HG03066 (cell line): ENCODE measurements at regions not wholly inside any gene's neighbourhood (a gene's known extent, or its start where the extent isn't known, plus 50 kb on each side); places are given as distances from the start of the nearest gene placed in this dataset.
"Not testable (repeated sequence)": the region's sequence is repeated elsewhere in the genome, so short reads cannot be mapped to it uniquely, and the experiment has no call there.

Experiments used
- ATAC-seq: cut with Tn5 transposase; IDR thresholded peaks from one replicate; pipeline ENCODE4 v1.9.1; 2021; ENCODE audit warnings: low read depth; ENCODE audit not compliant: unreplicated experiment

DNA sequence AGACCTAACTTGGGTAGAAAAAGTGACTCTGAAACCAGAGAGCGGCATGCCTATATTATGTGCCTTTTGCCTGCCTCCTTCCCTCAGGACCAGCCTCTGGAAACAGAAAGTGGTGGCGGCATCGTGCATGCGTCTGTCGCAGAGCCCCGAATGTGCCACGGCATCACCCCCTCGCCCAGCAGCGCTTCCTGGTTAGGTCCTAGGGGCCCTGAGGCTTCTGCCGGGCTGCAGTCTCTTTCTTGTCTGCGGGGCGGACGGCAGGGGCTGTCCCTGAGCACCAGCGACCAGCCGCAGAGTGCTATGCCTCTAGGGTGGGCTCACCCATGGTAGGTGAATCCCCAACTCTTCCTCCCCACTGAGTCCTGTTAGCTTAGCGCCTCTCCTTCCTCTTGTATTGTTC, 68.7 kb downstream of the VSIG4 start:
- ATAC-seq, result no peak

- ATAC-seq, result not testable (repeated sequence)
Observed at GRCh38 chrX:65967159-65967558, 72.7 kb downstream of the VSIG4 start.

GRCh38 chrX:65961714-65962113, 78.2 kb downstream of the VSIG4 start:
- ATAC-seq, result no peak

- no peak for ATAC-seq
Observed at GRCh38 chrX:65948103-65948502, 91.8 kb downstream of the VSIG4 start.

- ATAC-seq, result no peak
Observed at GRCh38 chrX:65941775-65942174, 98.1 kb downstream of the VSIG4 start.

GRCh38 chrX:65933085-65933589, 106.7 kb downstream of the VSIG4 start:
- ATAC-seq, result no peak

- ATAC-seq, result no peak
Observed at GRCh38 chrX:65932173-65933084, 107.5 kb downstream of the VSIG4 start.

DNA sequence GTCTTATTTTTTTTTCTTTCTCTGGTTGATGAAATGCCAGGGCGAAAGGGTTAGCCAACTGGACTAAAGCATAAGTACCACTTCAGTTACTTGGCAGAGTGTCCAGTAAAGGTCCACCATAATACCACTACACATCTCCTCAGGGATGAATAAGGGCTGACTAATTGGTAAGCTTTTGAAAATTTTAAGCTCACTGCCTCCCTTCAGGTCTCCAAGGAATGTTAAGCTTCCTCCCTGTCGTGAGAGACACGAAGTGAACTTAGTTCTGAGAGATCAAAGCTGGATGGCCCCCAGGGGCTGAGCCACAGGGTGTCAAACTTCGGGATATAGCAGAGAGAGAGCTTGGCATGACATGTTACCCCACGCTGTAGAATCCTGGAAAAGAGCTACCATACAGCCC, 111.4 kb downstream of the VSIG4 start:
- no peak for ATAC-seq

- not testable (repeated sequence) for ATAC-seq
Observed at GRCh38 chrX:65927386-65927785, 112.5 kb downstream of the VSIG4 start.

DNA sequence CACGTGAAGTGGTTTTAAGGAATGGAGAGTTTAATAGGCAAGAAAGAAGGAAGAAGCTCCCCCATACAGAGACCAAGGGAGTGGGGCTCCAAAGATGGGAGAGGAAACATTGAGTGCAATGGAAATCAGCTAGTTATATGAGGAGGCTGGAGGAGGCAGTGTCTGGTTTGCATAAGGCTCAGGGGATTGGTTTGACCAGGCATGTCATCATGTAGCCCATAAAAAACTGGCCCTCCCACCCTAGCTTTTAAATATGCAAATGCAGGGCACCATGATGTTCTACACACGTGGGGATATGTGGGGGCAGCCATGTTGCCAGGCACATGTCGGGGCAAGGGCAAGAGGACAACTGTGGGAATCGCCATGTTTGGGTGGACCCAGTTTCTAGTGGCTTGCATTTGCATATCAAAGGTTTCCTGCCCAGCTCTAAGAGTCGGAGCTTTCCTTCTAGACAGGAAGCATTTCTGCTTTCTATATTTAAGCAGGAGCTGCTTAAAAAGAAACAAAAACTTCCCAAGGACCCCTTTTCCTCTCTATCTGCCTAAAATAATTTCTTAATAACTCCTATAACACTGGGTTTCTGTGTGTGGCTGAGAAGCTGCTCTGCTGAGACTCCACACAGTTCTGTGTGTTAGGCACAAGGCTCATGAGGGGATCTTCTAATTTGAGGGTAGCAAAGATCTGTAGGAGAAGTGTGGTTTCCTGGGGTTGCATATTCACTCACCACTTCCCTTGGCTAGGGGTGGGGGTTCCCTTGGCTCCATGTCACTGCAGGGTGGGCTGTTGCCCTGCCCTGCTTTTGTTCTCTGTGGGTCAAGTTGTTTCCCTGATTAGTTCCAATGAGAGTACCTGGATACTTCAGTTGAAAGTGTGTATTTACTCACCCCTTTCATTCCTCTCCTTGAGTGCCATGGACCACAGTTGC, 113.5 kb downstream of the VSIG4 start:
- no peak for ATAC-seq

- no peak for ATAC-seq
Observed at GRCh38 chrX:65925592-65925991, 114.3 kb downstream of the VSIG4 start.

- no peak for ATAC-seq
Observed at GRCh38 chrX:65925005-65925404, 114.9 kb downstream of the VSIG4 start.

- no peak for ATAC-seq
Observed at GRCh38 chrX:65921363-65921762, 118.5 kb downstream of the VSIG4 start.

GRCh38 chrX:65920620-65921019, 119.3 kb downstream of the VSIG4 start:
- no peak for ATAC-seq

GRCh38 chrX:65910899-65911298, 129.0 kb downstream of the VSIG4 start:
- no peak for ATAC-seq

DNA sequence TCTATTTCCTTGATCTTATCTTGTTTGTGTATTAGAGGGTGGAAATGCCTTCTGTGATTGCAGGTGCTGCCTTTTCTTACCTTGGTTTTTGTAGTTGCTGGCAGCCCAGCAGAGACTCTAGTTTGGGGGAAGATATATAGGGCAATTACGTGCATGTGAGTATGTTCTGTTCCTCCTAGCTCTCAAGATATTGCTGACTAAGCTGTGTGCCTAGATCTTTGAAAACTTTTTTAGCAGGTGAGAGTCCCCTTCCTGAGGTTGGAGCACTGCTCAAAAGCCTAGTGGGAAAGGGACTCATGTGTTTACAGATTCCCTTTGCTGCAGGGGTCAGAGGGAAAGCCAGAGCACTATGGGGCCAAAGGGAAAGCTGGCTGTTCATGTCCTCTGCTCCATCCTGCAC, 136.1 kb downstream of the VSIG4 start:
- ATAC-seq, result no peak

DNA sequence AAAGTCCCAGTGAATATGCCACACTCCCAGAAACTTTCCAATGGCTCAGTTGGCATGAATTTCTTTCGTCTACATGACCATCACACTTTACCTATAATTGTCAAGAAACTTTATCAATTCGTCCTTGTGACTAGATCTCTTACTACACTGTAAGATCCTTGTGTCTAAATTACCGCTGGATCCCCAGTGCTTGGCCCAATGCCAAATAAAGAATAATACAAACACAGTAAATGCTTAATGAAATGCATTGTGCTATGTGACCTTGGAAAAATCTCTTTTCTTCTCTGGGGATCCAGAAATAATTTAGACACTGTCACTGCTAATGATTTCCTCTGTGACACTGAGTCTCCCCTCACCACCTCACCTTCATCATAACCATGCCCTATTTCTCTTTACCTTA, 137.9 kb downstream of the VSIG4 start:
- no peak for ATAC-seq

DNA sequence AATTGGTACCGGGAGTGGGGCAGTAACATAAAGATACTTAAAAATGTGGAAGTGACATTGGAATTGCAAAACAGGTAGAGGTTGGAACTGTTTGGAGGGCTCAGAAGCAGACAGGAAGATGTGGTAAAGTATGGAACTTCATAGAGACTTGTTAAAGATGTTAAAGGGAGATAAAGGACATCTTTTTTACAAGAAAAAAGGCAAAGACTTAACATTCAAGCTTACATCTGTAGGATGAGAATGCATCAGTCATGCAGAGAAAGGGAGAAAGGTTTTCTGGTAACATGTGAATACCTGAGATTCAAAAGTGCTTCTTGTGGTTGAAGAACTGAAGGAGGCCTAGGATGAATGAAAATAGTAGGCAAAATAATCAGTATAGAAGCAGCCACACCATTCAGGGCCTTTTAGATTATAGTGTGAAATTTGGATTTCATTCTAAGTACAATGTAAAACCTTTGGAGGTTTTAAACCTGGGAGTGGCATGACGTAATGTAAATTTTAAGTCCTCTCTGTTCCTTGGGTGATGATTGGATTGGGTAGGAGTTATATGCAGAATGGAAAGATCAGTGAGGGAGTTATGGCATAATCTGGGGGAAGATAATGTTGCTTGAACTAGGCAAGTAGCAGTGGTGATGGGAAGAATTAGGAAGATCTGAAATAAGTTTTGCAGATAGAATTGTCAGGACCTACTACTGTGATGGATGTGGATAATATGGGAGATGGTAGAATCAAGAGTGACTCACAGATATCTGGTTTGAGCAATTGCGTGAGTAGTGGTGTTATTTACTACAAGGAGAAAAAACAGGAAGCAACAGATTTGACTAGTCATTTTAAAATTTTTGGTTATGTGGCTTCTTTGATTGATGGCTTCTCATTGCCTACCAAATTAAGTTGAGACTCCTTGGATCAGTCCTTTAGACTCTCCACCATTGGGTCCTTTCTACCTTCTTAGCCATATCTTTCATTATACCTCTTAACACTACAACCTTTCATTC, 138.7 kb downstream of the VSIG4 start:
- no peak for ATAC-seq

DNA sequence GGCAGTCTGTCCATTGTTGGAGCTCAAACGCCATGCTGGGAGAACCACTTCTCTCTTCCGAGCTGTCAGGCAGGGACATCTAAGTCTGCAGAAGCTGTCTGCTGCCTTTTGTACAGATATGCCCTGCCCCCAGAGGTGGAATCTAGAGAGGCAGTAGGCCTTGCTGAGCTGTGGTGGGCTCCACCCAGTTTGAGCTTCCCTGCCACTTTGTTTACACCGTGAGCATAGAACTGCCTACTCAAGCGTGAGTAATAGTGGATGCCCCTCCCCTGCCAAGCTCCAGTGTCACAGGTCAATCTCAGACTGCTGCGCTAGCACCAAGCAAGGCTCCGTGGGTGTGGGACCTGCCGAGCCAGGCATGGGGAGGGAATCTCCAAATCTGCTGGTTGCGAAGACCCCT, 145.7 kb downstream of the VSIG4 start:
- ATAC-seq, result no peak

GRCh38 chrX:65891817-65892216, 148.1 kb downstream of the VSIG4 start:
- ATAC-seq, result not testable (repeated sequence)
